ENCODE measurements at regions not wholly inside any gene's neighbourhood (a gene's known extent, or its start where the extent isn't known, plus 50 kb on each side); places are given as distances from the start of the nearest gene placed in this dataset.

DNA sequence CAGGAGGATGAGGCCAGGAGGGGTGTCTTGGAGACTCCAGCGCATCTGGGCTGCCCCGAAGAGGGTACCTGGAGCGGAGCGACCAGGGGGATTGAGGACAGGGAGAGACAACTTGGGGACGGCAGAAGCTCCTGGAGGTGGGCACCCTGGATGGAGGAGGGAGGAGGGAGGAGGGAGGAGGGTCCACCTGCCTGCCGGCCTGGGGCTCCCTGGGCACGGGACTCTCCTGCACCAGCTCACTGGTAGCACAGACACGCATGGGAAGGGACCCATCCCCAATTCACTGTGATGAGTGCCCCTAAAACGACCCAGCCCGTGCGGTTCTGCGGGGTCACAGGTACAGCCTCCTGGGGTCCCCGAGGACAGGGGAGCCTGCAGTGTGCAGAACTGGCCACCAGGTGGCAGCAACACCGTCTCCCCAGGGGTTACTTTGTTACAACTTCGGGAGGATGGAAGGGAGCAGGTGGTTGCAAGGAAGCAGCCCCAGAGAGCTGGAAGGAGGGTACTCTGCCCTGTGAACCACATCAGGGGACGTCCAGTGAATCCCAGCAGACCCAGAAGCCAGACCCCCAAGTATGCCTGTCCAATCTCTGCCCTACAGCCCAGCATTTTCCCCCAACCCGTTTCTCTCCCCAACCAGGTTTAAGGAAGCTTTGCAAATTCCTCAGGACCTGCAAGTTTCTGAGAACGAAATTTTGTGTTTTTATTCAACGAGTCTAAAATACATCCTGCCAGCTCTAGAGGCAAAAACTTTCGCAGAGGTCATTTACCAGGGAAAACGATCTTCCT lies 482.4 kb downstream of the NPHP4 start:
- Mint-ChIP-seq H3K4me1 (ENCODE audit: low read depth) (peaks cover 5% of the 10 kb centered on the region), H3K4me3 (no peak overlapping the region), H3K9me3 (no peaks in the 10 kb centered on the region), H3K36me3 (ENCODE audit: low read depth) (no peaks in the 10 kb centered on the region), H3K27ac (no peak overlapping the region), H3K27me3 (peaks cover 9% of the 10 kb centered on the region)
- peak; percentile 84 for DNase-seq

- Mint-ChIP-seq H3K27me3 (peaks cover 9% of the 10 kb centered on the region), H3K9me3 (no peaks in the 10 kb centered on the region), H3K4me3 (no peak overlapping the region), H3K36me3 (ENCODE audit: low read depth) (no peaks in the 10 kb centered on the region), H3K27ac (no peak overlapping the region), H3K4me1 (ENCODE audit: low read depth) (peaks cover 5% of the 10 kb centered on the region)
- DNase-seq, result peak; percentile 18
Measured at GRCh38 chr1:5508669-5509330, 483.4 kb downstream of the NPHP4 start.

DNA sequence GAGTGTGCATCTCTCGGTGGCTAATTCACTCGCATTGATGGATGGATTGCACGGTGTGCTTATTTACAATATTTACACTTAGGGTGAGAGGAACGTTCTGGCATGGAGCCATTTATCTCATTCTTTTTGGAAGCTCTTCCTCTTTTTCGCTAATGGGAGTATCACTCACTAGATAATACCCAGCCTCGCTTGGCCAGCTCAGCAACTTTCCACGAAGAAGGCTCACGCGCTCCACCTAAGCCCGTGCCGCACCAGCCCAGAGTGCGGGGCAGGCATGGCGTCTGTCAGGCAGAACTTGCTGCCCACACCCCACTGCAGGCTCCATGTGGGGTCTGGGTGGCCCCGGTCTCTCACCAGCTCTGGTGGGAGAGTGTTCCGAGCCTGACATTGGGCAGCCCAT lies 484.9 kb downstream of the NPHP4 start:
- H3K27me3 Mint-ChIP-seq, result peaks cover 9% of the 10 kb centered on the region
- no peaks in the 10 kb centered on the region for H3K9me3 Mint-ChIP-seq
- no peak overlapping the region for H3K27ac Mint-ChIP-seq
- no peak overlapping the region for H3K4me3 Mint-ChIP-seq
- no peaks in the 10 kb centered on the region for H3K36me3 Mint-ChIP-seq (ENCODE audit: low read depth)
- no peak for DNase-seq
- peaks cover 5% of the 10 kb centered on the region for H3K4me1 Mint-ChIP-seq (ENCODE audit: low read depth)

DNA sequence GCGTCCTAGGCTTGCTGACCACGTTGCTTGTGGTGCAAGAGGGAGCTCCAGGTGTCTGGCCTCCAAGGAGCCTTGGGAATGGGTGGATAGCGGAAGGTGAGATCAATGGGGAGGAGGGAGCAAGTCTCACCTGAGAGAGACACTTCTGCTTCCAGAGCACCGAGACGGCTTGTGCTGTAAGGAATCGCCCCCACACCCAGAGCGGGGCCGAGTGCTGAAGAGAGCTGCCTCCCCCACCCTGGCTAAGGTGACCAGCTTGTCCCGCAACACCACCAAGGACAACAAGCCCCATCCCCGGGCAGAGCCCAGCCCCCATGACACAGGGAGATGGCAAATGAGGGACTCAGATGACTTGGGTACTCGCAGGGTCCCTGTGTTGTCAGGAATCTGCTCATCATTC lies 485.6 kb downstream of the NPHP4 start:
- DNase-seq, result peak; percentile 12
- no peaks in the 10 kb centered on the region for H3K36me3 Mint-ChIP-seq (ENCODE audit: low read depth)
- no peak overlapping the region for H3K27ac Mint-ChIP-seq
- no peak overlapping the region for H3K4me3 Mint-ChIP-seq
- no peaks in the 10 kb centered on the region for H3K9me3 Mint-ChIP-seq
- H3K27me3 Mint-ChIP-seq, result peaks cover 9% of the 10 kb centered on the region
- H3K4me1 Mint-ChIP-seq (ENCODE audit: low read depth), result peaks cover 5% of the 10 kb centered on the region

GRCh38 chr1:5505944-5506343 lies 486.3 kb downstream of the NPHP4 start:
- DNase-seq, result no peak
- Mint-ChIP-seq H3K4me1 (ENCODE audit: low read depth) (peaks cover 5% of the 10 kb centered on the region), H3K27ac (no peak overlapping the region), H3K9me3 (no peaks in the 10 kb centered on the region), H3K36me3 (ENCODE audit: low read depth) (no peaks in the 10 kb centered on the region), H3K4me3 (no peak overlapping the region), H3K27me3 (peaks cover 9% of the 10 kb centered on the region)

DNA sequence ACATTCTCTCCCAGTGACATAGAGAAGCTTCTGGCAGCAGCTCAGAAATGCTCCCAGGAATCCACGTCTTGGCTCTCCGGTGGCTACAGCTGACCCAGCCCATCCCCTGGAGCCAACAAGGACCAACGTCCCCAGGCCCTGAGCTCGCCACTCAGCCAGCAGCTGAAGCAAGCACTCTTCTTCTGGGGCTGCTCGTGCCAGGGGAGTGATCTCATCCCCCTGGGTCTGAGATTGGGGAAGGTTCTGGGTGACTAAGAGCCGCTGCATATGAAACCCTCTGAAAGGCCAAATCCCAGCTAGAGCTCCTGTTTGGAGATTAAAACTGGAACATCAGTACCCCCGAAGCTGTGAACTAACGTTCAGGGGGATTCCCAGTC lies 487.9 kb downstream of the NPHP4 start:
- H3K27me3 Mint-ChIP-seq, result no peaks in the 10 kb centered on the region
- no peak overlapping the region for H3K4me3 Mint-ChIP-seq
- DNase-seq, result no peak
- H3K27ac Mint-ChIP-seq, result no peak overlapping the region
- no peaks in the 10 kb centered on the region for H3K9me3 Mint-ChIP-seq
- H3K4me1 Mint-ChIP-seq (ENCODE audit: low read depth), result peaks cover under 1% of the 10 kb centered on the region
- no peaks in the 10 kb centered on the region for H3K36me3 Mint-ChIP-seq (ENCODE audit: low read depth)

- Mint-ChIP-seq H3K4me3 (no peak overlapping the region), H3K36me3 (ENCODE audit: low read depth) (no peaks in the 10 kb centered on the region), H3K27me3 (no peaks in the 10 kb centered on the region), H3K9me3 (no peaks in the 10 kb centered on the region), H3K27ac (no peak overlapping the region), H3K4me1 (ENCODE audit: low read depth) (no peaks in the 10 kb centered on the region)
- no peak for DNase-seq
Measured at GRCh38 chr1:5503556-5504363, 488.5 kb downstream of the NPHP4 start.

GRCh38 chr1:5502311-5503194 lies 489.7 kb downstream of the NPHP4 start:
- Mint-ChIP-seq H3K27ac (no peak overlapping the region), H3K36me3 (ENCODE audit: low read depth) (no peaks in the 10 kb centered on the region), H3K4me1 (ENCODE audit: low read depth) (no peaks in the 10 kb centered on the region), H3K27me3 (no peaks in the 10 kb centered on the region), H3K4me3 (no peak overlapping the region), H3K9me3 (no peaks in the 10 kb centered on the region)
- no peak for DNase-seq

- DNase-seq, result no peak
- no peaks in the 10 kb centered on the region for H3K36me3 Mint-ChIP-seq (ENCODE audit: low read depth)
- no peaks in the 10 kb centered on the region for H3K4me1 Mint-ChIP-seq (ENCODE audit: low read depth)
- no peaks in the 10 kb centered on the region for H3K9me3 Mint-ChIP-seq
- H3K27ac Mint-ChIP-seq, result no peak overlapping the region
- H3K27me3 Mint-ChIP-seq, result no peaks in the 10 kb centered on the region
- H3K4me3 Mint-ChIP-seq, result no peak overlapping the region
Measured at GRCh38 chr1:5501206-5501930, 490.9 kb downstream of the NPHP4 start.

- Mint-ChIP-seq H3K4me3 (no peak overlapping the region), H3K4me1 (ENCODE audit: low read depth) (no peaks in the 10 kb centered on the region)
Measured at GRCh38 chr1:5500541-5500940, 491.7 kb downstream of the NPHP4 start.

GRCh38 chr1:5497503-5497902 lies 494.7 kb downstream of the NPHP4 start:
- H3K9me3 Mint-ChIP-seq, result no peaks in the 10 kb centered on the region
- peaks cover 7% of the 10 kb centered on the region for H3K27me3 Mint-ChIP-seq
- no peak overlapping the region for H3K27ac Mint-ChIP-seq
- H3K4me1 Mint-ChIP-seq (ENCODE audit: low read depth), result no peaks in the 10 kb centered on the region
- no peak overlapping the region for H3K4me3 Mint-ChIP-seq
- no peaks in the 10 kb centered on the region for H3K36me3 Mint-ChIP-seq (ENCODE audit: low read depth)
- no peak for DNase-seq

More at GRCh38 chr1:5500541-5500940, 491.7 kb downstream of the NPHP4 start:
- peaks cover 2% of the 10 kb centered on the region for H3K27me3 Mint-ChIP-seq
- H3K9me3 Mint-ChIP-seq, result no peaks in the 10 kb centered on the region
- DNase-seq, result no peak
- H3K27ac Mint-ChIP-seq, result no peak overlapping the region
- H3K36me3 Mint-ChIP-seq (ENCODE audit: low read depth), result no peaks in the 10 kb centered on the region

DNA sequence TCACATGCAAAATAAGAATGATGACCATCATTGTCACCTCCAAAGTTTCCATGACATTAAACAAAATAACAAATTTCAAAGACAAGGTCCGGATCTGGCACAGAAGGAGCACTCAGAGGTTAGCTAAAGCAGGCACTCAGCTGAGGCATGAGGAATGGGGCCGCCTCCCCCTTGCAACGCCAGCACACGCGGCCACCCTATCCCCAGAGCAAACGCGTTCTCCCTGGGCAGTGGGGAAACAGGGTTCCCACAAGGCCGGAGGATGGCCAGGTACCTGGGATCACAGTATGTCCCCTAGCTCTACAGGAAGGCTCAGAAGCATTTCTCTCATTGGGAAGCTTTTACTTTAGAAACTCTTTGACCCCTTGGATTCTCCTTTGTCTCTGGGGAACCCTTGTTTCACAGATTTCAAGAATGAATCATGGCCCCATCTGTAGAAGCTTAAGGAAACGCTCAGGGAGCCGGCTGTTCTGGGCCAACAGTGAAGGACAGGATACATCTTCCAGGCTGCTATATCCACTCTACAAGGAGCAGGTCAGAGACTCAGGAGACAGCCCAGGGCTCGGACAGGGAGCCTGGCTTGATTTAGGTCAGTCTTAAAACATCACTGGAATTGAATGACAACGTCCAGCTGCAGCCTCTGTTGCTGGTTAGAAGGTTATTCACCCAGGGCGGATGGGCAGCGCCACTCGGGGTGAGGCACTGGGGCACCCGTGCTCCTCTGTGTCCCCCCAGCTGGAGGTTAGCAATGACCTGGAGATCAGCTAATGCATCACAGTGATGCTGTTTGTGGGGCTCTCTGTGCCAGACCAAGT lies 496.4 kb downstream of the NPHP4 start:
- Mint-ChIP-seq H3K27me3 (peaks cover 7% of the 10 kb centered on the region), H3K36me3 (ENCODE audit: low read depth) (no peaks in the 10 kb centered on the region), H3K27ac (no peak overlapping the region), H3K4me3 (no peak overlapping the region), H3K4me1 (ENCODE audit: low read depth) (no peaks in the 10 kb centered on the region), H3K9me3 (no peaks in the 10 kb centered on the region)
- no peak for DNase-seq

DNA sequence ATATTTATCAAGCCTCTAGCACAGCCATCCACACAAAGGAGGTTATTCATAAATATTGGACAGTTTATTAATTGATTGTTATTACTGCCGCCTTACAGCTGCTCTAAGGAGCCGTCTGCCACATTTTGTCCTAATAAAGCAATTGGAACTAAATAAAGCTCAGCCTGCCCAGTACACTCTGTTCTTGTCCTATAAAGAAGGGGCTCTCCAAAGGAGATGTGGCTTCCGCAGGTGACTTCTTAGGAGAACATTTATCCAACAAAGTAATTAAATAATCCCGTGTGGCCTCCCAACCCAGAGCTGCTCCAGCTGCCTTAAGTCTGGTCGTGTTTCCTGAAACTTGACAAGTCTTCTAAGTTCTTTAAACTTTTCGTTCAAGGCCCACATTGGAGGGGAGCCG lies 497.7 kb downstream of the NPHP4 start:
- Mint-ChIP-seq H3K4me1 (ENCODE audit: low read depth) (no peaks in the 10 kb centered on the region), H3K9me3 (no peaks in the 10 kb centered on the region), H3K4me3 (no peak overlapping the region), H3K27ac (no peak overlapping the region), H3K36me3 (ENCODE audit: low read depth) (no peaks in the 10 kb centered on the region), H3K27me3 (peaks cover 11% of the 10 kb centered on the region)
- no peak for DNase-seq

Measured in activated T-cell treated with anti-CD3 and anti-CD28 coated beads, Interleukin-2, amount 50 U/mL, for 24 hours (primary cell).